Head of caudate nucleus (tissue), 42 donors: ENCODE measurements at regions not wholly inside any gene's neighbourhood (a gene's known extent, or its start where the extent isn't known, plus 50 kb on each side); places are given as distances from the start of the nearest gene placed in this dataset.

Experiments used
- DNase-seq, 42 donors: peaks; one replicate each; pipeline versions ENCODE4 v3.0.0 to v3.0.0-alpha.2; 2020 to 2021; ENCODE audit warnings: mixed read lengths in 7 of 42
- intact Hi-C: fragments of 100-400 bp; cut with DNase I; formaldehyde crosslinking; loops from one replicate; pipeline ENCODE4 v1.15.0; 2022

GRCh38 chr3:13251166-13251903, 168.8 kb downstream of the NUP210 start:
- no peak for DNase-seq
- intact Hi-C loops = no loop called here

- DNase-seq = no peak
- intact Hi-C loops = no loop called here
Observed at GRCh38 chr3:13249664-13250390, 170.3 kb downstream of the NUP210 start.

GRCh38 chr3:13248640-13249039, 171.5 kb downstream of the NUP210 start:
- intact Hi-C loops = no loop called here

GRCh38 chr3:13245615-13245978, 172.4 kb upstream of the IQSEC1 start:
- intact Hi-C loops = no loop called here
- DNase-seq = no peak

More at GRCh38 chr3:13248640-13249039, 171.5 kb downstream of the NUP210 start:
- DNase-seq = no peak

DNA sequence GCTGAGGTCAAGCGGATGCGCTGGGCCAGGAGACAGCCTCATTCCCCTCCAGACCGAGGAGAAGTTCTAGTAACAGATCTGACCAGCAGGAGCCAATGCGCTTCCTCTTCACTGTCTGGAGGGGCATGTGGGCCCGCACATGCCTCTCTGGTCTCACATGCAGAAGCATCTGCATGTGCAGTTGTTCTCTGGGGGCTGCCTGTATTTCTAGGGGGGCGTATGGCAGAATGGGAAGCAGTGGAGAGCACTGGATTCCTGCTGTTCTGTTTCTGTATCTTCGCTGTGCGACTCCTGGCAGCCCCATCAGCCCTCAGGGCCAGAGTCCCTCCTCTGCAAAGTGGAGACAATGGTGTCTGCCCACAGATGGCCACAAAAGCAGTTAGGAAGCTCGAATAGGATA, 170.4 kb upstream of the IQSEC1 start:
- DNase-seq = no peak
- intact Hi-C loops = no loop called here

DNA sequence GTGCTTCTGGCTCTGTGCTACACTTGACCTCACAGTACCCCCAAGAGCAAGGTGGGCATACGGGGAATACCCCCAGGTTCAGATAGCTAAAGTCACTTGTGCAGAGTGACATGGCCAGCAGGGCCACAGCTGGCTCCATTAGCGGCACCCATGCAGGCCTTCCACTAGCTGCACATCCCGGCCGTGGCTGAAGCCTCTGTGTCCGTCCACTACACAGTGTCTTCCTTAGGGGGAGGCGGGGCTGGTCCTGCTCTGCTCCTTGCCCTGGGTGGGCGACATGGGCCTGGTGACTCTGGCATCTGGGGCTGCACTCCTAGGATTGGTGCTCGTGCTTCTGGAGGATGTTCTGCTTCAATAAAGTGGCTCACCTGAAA, 169.1 kb upstream of the IQSEC1 start:
- no peak for DNase-seq
- intact Hi-C loops = no loop called here

- intact Hi-C loops = no loop called here
Observed at GRCh38 chr3:13241621-13242363, 168.6 kb upstream of the IQSEC1 start.

DNA sequence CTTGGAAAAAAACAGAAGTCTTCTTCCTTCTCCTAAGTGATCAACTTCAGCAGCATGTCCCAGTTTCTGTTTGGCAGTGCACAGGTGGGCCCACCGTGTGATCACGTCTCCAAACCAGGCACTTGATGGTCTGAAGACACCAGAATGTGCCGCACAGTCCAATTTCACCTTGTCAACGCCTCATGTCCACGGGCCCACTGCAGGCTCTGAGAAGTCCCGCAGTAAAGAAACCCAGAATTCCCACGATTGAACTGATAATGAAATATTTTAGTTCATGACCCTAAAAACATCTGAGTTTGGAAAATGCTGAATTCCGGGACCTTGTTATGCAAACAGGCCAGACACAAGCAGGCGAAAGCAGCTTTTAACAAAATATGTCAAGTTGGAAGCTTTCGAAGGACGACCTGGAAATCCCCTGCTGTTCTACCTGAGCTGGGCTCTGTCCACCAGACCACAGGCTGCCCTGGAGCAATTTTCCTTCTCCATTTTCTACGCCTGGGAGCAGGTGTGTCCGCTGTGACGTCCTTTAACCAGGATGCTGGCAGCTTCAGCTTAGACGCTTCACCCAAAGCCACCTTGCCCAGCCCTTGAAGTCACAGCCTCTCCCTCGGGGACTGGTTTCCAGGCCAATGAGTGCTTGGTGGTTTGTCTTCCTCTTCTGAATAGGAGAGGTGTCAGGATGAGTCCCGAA, 167.8 kb upstream of the IQSEC1 start:
- DNase-seq = no peak
- intact Hi-C loops = no loop called here

More at GRCh38 chr3:13241621-13242363, 168.6 kb upstream of the IQSEC1 start:
- DNase-seq = no peak

- DNase-seq = no peak
- intact Hi-C loops = no loop called here
Observed at GRCh38 chr3:13239467-13239760, 166.2 kb upstream of the IQSEC1 start.

GRCh38 chr3:13238687-13239466, 165.6 kb upstream of the IQSEC1 start:
- intact Hi-C loops = no loop called here
- DNase-seq = no peak

DNA sequence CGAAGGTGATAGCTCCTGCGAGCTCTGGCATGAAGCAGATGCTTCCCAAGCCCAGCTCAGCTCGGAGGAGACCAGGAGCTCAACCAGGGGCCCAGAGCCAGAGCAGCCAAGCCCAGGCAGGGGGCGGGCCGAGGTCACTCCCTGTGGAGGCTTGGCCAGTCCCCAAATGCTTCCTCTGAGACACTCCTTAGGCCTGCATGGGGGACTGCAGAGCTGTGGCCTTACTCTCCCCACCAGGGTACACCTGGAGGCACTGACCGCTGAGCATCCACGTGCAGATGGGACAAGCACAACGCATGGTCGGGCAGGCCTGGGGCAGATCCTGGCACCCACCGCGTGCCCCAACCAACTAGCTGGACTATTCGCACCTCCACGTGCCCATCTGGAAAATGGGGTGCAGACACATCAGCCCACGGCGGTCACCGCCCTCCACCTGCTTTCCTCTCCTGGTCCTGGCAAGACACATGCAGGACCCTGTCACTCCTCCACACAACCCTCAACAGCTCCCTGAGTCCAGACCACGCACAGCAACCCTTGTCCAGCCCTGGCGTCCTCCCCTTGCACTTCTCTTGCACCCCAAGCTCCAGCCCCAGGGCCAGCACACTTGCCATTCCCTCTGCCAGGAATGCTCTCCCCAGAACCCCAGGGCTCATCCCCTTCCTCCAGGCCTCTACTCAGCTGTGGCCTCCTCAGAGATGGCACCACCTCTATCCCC, 164.7 kb upstream of the IQSEC1 start:
- intact Hi-C loops = no loop called here
- no peak for DNase-seq

GRCh38 chr3:13236557-13237173, 163.4 kb upstream of the IQSEC1 start:
- DNase-seq = no peak
- intact Hi-C loops = no loop called here

GRCh38 chr3:13235897-13236296, 162.7 kb upstream of the IQSEC1 start:
- intact Hi-C loops = no loop called here
- DNase-seq = no peak

- DNase-seq = no peak
- intact Hi-C loops = no loop called here
Observed at GRCh38 chr3:13235079-13235478, 161.8 kb upstream of the IQSEC1 start.

DNA sequence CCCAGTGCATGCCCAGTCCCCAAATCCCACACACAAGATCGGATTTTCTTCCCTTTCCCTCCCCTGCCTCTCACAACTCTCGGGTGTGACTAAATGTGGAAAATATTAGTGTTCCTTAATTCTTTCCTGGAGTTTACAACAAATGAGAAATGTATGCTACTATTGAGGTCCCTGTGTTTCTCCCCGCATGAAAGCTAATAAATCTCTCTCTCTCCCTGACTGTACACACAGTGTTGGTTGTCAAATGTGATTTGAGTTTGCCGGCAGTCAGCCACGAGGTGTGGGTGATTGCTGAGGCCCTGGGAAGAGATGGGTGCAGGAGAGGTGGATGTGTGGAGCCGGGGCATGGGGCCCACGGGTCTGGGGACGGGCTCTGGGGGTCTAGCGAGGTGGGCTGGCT, 161.4 kb upstream of the IQSEC1 start:
- peak in 2 of 42 donors; percentile 33 to 35 for DNase-seq
- intact Hi-C loops = no loop called here

DNA sequence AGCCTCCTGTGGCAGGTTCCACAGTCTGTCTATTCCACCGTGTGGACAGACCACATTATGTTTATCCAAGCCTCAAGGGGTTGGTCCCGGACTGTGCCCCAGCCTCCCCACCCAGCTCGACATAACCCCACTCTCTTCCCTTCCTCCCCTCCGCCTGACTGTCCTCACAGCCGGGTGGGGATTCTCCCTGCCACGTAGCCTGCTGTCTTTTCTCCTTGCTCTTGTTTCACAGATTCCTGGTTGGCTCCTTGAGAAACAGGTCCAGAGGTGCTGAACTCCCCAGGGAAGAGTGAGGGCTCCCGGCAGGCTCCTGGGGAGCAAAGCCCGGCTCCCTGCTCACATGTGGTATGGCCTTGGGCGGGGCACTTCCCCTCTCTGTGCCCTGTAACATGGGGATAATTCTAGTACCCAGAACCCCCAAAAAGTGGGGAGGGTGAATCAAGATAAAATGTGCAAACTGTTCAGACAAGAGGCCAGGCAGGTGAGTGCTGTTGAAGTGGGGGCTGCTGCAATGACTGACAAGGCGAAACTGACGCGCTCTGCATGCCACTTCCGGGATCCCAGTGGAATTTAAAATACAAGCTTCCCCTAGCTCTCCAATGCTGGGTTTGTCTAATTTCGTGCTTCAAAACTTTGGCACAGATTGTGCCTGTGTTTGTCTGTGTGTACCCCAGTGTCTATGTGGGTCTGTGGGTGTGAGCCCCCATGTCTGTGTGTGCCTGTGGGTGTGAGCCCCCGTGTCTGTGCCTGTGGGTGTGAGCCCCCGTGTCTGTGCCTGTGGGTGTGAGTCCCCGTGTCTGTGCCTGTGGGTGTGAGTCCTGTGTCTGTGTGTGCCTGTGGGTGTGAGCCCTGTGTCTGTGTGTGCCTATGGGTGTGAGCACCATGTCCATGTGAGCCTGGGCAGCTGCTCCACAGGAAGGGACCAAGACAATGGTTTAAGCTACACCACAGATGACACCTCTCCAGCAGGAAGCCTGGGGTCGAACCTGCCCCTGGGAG, 160.6 kb upstream of the IQSEC1 start:
- DNase-seq = no peak
- intact Hi-C loops = no loop called here
